ENCODE measurements at regions not wholly inside any gene's neighbourhood (a gene's known extent, or its start where the extent isn't known, plus 50 kb on each side); places are given as distances from the start of the nearest gene placed in this dataset.

DNA sequence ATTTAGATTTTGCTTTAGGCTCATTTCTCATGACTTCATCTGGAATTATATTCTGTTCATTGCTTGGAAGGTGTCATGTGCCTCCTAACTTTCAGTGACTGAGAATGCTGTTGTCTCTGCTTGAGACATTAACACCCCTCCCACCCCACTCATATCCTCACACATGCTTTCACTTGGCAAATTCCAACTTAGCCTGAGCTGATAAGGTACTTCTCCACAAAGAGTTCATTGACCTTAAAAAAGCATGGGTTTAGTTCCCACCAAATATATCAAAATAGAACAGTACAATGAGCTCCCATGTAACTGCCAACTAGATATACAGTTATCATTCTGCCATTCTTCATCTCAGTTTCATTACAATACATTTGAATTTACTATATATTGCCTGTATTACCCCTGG lies 576.5 kb upstream of the ADGRL2 start:
- TF ChIP-seq, protein P1, sequence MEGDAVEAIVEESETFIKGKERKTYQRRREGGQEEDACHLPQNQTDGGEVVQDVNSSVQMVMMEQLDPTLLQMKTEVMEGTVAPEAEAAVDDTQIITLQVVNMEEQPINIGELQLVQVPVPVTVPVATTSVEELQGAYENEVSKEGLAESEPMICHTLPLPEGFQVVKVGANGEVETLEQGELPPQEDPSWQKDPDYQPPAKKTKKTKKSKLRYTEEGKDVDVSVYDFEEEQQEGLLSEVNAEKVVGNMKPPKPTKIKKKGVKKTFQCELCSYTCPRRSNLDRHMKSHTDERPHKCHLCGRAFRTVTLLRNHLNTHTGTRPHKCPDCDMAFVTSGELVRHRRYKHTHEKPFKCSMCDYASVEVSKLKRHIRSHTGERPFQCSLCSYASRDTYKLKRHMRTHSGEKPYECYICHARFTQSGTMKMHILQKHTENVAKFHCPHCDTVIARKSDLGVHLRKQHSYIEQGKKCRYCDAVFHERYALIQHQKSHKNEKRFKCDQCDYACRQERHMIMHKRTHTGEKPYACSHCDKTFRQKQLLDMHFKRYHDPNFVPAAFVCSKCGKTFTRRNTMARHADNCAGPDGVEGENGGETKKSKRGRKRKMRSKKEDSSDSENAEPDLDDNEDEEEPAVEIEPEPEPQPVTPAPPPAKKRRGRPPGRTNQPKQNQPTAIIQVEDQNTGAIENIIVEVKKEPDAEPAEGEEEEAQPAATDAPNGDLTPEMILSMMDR (IDR thresholded peaks at IDR 0.05; ENCODE audit: borderline replicate concordance, insufficient read depth, low read depth, low read length): no peak
- H3K4me3 ChIP-seq (ENCODE audit: low read depth, low read length): no peak overlapping the region

DNA sequence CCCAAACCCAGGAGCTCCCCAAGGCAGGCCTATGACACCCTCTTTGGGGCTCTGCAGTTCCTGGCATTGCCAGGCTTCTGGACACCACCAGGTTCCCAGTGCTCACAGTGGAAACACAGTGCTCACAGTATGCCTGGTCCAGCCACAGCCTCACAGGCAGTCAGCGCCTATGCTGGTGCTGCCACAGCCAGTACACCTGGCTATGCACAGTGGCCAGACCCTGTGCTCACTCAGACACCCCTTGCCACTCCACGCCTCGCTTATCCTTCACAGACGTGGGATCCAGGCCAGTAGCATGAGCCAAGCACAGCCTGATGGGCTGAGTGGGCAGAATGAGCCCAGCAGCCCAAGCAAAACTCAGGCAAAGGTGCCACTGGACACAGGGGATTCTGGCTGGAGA lies 579.2 kb upstream of the ADGRL2 start:
- TF ChIP-seq, protein P1 (IDR thresholded peaks at IDR 0.05; ENCODE audit: borderline replicate concordance, insufficient read depth, low read depth, low read length): no peak
- no peak overlapping the region for H3K4me3 ChIP-seq (ENCODE audit: low read depth, low read length)

DNA sequence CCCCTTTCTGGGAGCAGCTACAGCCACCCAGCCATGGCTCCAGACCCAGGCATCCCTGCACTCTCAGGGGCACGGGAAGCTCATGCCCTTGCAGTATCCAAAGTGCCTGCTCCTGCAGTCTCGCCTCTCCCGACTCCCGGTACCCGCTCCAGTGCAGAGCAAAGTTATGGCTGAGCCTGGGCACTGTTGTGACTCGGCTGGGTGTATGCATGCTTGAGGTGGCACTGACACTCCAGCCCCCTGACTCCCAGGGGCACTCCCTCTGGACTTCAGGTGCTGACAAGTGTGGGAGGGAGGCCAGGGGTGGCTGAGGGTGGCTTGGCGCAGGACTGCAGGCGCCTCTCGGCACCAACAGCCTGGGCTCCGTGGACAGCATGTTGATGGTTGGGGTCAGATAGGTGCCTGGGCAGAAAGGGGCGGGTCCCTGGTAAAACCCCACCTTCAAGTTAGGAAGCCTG lies 580.1 kb upstream of the ADGRL2 start:
- TF ChIP-seq, protein P1 (IDR thresholded peaks at IDR 0.05; ENCODE audit: borderline replicate concordance, insufficient read depth, low read depth, low read length): no peak
- no peak overlapping the region for H3K4me3 ChIP-seq (ENCODE audit: low read depth, low read length)

GRCh38 chr1:81217058-81217457 lies 583.7 kb upstream of the ADGRL2 start:
- H3K4me3 ChIP-seq (ENCODE audit: low read depth, low read length): no peak overlapping the region
- TF ChIP-seq, protein P1 (IDR thresholded peaks at IDR 0.05; ENCODE audit: borderline replicate concordance, insufficient read depth, low read depth, low read length): no peak

DNA sequence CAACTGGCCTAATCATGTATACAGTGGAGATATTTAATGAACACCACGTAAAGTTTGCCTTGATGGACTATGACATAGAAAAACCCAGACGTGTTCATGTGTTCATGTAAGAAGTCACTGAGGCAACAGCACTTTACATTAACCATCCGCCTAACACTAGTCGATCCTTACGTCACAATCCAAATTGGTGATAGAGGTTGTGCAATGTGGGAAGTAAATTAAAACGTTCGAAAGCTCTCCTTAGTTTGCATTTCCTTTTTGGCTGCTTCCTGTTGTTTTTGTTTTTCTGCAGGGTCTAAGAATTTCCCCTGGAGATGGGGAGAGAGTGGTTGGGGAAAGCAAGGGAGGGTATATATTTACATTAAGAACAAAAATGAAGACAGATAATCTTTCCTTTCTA lies 587.5 kb upstream of the ADGRL2 start:
- TF ChIP-seq, protein P1 (IDR thresholded peaks at IDR 0.05; ENCODE audit: borderline replicate concordance, insufficient read depth, low read depth, low read length): no peak
- H3K4me3 ChIP-seq (ENCODE audit: low read depth, low read length): no peak overlapping the region

GRCh38 chr1:81209461-81209860 lies 591.3 kb upstream of the ADGRL2 start:
- TF ChIP-seq, protein P1 (IDR thresholded peaks at IDR 0.05; ENCODE audit: borderline replicate concordance, insufficient read depth, low read depth, low read length): no peak
- no peak overlapping the region for H3K4me3 ChIP-seq (ENCODE audit: low read depth, low read length)

- TF ChIP-seq, protein P1 (IDR thresholded peaks at IDR 0.05; ENCODE audit: borderline replicate concordance, insufficient read depth, low read depth, low read length): no peak
- H3K4me3 ChIP-seq (ENCODE audit: low read depth, low read length): no peak overlapping the region
Observed at GRCh38 chr1:81208441-81208840, 592.3 kb upstream of the ADGRL2 start.

Measured in GM12875 (cell line).